Colon (tissue), 2 donors: ENCODE measurements at regions not wholly inside any gene's neighbourhood (a gene's known extent, or its start where the extent isn't known, plus 50 kb on each side); places are given as distances from the start of the nearest gene placed in this dataset.
"Not testable (repeated sequence)": the region's sequence is repeated elsewhere in the genome, so short reads cannot be mapped to it uniquely, and the experiment has no call there.

Experiments used
- FAIRE-seq: peaks from 2 replicates; lab custom pipeline; 2012; peaks lifted over from hg19 to GRCh38; lab: Jason Lieb, UNC
- donor health status: control.
- donor health status: control.

DNA sequence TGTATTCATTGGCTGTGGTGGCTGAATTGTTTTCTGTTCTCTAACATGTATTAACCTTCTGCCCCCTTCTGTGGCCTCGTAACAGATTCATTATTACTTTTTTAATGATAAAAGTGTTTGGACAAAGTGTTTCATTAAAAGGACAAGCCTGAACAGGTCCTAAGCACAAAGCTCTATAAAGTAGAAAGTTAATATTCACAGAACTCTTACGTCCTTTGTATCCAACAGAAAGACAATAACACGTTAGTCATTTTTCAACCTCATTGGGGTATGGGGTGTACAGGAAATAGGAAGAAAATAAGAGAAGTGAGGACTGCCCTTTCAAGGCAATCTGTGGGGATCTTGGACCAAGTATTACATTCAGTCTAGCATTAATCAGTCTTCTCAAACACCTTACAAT lies 105.5 kb upstream of the RGPD4 start:
- FAIRE-seq, result no peak

DNA sequence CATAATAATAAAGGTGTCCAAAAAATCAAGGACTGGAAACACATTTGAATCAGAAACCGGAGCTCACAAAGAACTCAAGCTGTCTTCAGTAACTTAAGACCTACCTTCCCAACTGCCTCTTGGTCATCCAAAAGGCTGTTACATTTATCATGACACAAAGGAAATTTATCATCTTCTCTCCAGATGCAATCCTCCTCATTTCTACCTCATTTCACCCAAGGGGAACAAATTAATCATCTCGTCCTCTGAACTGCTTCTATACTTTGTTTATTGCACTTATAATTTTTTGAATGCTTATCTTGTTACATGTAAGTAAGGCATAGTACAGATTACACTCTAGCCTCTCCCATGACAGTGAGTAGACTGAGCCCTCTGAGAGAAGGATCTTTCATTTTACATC lies 105.1 kb upstream of the RGPD4 start:
- no peak for FAIRE-seq

DNA sequence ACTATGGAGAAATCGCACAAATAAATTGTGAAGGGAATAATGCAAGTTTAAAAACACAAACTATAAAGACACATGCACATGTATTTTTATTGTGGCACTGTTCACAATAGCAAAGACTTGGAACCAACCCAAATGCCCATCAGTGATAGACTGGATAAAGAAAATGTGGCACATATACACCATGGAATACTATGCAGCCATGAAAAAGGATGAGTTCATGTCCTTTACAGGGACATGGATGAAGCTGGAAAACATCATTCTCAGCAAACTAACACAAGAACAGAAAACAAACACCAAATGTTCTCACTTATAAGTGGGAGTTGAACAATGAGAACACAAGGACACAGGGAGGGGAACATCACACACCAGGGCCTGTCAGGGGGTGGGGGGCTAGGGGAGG lies 100.9 kb upstream of the RGPD4 start:
- FAIRE-seq, result not testable (repeated sequence)

DNA sequence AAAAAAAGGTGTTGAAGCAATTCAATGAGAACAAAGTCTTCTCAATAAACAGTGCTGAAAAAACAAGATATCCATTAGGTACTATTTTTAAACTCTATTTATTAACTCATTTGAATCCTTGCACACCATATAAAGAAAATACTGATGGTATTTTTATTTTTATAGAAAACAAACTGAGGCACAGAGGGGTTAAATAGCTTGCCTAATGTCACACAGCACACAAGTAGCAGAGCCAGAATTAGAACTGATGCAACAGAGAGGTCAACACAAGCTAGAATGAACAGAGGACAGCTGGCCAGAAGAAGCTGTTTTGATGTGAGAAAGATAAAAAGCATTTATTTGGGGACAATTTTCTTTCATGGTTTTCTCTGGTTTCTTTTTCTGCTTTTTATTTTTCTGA lies 99.4 kb upstream of the RGPD4 start:
- FAIRE-seq, result no peak

DNA sequence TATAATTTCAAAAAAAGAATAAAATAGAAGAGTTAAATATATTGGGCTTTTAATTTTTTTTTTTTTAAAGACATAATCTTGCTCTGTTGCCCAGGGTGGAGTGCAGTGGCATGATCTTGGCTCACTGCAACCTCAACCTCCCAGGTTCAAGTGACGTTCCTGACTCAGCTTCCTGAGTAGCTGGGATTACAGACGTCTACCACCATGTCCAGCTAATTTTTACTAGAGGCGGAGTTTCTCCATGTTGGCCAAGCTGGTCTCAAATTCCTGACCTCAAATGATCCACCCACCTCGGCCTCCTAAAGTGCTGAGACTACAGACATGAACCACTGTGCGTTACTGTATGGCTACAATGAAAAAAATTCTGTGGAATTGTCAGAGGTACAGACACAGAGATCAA lies 98.1 kb upstream of the RGPD4 start:
- FAIRE-seq, result no peak

DNA sequence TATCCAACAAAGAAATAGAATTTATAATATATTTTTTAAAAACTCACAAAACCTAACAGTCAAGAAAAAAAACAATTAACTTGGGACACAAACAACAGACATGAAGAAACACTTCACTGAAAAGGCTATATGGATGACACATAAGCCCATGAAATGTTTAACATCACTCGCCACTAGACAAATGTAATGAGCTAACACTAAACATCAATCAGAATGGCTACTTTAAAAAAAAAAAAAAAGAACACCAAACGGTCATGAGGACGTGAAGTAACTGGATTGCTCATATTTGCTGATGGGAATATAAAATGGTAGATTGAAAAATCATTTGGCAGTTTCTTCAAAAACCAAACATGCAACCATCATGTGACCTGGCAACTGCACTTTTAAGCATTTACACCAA lies 97.3 kb upstream of the RGPD4 start:
- no peak for FAIRE-seq

DNA sequence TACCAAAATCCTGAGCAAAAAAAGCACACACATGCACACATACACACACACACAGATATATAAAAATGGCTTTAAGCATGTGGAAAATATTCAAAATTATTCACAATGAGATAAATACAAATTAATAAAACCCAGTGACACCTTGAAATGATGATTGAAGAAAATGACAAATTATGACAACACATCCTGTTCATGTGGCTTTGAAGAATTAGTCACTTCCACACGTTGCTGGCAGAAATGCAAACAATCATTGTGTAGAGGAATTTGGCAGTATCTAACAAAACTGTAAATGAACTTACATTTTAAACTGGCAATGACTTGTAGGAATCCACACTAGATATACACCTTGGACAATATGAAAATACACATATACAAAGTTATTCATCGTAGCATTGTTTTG lies 95.8 kb upstream of the RGPD4 start:
- FAIRE-seq, result no peak

DNA sequence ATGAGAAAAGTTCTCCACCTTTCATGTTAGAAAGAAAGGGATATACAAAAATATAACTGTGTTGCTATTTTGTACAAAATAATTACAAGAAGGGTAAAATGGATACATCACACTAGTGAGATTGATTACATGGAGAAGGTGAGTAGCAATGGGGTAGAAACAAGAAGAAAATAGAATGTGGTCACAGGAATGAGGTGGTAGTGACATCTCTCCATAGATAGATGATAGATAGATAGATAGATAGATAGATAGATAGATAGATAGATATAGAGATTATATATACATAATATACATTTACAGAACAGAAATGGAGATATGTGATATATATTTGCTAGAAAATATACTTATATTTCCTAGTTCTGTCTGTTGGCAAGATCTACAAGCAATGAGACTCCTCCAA lies 95.3 kb upstream of the RGPD4 start:
- no peak for FAIRE-seq

DNA sequence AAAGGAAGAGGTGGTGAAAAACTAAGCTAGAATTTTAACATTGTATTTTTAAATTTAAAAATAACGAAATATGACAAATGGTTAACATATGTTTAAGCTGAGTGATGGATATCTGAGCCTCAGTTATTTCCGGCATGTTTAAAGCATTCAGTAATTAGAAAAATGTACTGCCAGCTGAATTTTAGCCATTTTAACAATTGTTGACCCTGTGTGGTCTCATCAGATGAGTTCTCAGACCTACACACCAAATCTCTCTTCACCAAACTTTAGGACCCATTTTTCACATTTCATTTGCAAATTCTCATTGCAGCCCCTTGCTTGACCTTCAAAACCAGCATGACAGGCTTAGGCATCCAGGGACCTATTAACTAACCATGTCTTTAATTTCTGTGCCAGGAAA lies 91.5 kb upstream of the RGPD4 start:
- FAIRE-seq, result no peak

DNA sequence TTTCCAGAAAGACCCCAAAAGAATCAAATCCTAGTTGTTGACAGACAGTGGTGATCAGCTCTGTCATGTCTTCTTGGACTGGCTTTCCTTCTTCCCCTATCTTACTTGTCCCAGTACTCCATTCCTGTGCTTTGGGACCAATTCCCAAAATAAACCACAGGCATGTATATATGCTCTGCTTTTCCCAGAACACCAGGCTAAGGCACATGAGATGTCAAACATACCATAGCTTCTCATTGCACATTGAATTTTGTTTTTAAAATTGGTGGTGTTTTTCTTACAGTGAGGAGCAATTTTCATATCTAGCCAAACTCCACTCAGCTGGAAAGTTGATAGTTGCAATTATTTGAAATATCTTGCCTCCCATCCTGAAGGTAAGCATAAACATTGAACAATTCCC lies 88.9 kb upstream of the RGPD4 start:
- no peak for FAIRE-seq

DNA sequence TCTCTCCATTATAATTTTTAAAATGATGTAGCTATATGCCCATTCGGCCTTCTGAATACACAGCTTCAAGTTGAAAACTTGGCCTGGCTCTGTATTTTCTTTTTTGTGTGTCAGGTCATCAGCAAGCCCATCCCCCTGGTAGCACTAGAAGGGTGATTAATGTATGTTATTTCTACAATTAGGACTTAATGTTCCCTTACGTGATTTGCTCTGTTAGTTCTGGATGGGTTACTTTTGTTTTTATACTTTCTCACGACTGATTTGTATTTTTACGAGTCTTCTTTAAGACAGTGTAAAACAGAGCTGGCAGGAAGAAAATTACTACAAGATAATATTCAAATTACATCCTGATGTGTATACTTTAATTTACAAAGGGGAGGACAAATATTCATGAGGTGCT lies 88.4 kb upstream of the RGPD4 start:
- FAIRE-seq, result no peak

DNA sequence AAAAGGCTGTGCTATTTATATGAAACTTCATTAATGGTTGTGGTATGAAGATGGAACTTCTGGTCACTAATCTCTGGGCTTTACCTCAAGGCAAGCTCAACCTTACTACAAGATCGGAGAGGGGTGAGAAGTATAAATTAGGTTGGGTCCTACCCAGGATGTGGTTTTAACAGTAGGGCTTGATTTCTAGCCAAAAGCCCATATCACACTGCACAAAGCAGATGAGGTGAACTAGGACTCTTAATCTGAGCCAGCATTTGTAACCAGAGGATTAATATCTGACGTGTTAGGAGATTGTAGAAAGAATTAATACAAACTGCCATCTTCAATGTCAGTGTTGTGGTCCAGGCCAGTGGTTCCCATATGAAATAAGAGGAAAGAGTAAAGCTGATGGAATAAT lies 86.4 kb upstream of the RGPD4 start:
- no peak for FAIRE-seq

DNA sequence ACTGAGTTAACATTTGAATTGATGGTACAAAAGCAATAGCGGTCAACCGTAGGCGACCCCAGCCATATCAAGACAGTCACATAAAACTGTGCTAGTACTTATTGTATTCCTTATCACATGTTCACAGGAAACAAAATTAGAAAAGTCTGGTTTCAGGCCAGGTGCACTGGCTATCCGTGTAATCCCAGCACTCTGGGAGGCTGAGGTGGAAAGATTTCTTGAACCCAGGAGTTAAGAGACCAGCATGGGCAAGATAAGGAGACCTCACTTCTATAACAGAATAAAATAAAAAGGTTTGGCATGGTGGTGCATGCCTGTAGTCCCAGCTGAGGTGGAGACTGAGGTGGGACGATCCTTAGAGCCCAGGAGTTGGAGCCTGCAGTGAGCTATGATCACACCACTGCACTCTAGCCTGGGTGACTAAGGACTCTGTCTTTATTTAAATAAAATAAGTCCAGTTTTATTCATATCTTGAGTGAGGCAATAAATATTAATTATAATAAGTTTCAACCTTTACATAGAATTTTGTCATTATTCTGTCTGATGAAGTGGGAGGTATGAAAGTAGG lies 84.1 kb upstream of the RGPD4 start:
- no peak for FAIRE-seq

DNA sequence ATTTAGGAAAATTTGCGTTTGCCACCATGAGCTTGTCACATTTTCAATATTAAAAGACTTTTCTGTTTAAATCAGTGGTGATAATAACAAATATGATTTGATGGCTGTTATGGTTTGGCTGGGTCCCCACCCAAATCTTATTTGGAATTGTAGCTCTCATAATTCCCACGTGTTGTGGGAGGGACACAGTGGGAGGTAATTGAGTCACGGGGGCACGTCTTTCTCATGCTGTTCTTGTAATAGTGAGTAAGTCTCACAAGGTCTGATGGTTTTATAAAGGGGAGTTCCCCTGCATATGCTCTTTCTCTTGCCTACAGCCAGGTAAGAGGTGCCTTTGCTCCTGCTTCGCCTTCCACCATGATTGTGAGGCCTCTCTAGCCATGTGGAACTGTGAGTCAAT lies 83.4 kb upstream of the RGPD4 start:
- FAIRE-seq, result no peak

DNA sequence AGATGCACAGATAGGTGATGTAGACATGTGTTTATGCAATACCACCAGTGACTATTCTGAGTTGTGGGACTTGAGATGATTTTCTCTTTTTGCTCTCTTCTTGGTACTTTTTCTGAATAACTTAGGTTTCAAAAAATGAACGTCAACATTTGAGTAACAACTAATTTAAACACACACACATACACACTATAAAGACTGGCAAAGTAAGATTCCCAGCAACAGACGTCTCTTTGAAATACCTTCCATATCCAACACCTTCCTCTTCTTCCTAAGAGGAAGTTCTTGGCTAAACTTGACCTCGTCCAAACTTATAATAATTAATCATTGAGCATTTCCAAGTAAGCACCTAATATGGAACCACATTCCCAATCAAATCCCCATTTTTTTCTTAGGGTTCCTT lies 81.6 kb upstream of the RGPD4 start:
- FAIRE-seq, result no peak

DNA sequence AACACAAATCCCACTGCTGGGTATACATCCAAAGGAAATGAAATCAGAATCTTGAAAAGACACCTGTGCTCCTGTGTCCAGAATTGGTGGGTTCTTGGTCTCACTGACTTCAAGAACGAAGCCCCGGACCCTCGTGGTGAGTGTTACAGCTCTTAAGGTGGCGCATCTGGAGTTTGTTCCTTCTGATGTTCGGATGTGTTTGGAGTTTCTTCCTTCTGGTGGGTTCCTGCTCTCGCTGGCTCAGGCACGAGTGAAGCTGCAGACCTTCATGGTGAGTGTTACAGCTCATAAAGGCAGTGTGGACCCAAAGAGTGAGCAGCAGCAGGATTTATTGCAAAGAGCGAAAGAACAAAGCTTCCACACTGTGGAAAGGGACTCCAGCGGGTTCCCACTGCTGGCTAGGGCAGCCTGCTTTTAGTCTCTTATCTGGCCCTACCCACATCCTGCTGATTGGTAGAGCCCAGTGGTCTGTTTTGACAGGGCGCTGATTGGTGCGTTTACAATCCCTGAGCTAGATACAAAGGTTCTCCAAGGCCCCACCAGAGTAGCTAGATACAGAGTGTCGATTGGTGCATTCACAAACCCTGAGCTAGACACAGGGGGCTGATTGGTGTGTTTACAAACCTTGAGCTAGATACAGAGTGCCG lies 80.0 kb upstream of the RGPD4 start:
- FAIRE-seq, result not testable (repeated sequence)

DNA sequence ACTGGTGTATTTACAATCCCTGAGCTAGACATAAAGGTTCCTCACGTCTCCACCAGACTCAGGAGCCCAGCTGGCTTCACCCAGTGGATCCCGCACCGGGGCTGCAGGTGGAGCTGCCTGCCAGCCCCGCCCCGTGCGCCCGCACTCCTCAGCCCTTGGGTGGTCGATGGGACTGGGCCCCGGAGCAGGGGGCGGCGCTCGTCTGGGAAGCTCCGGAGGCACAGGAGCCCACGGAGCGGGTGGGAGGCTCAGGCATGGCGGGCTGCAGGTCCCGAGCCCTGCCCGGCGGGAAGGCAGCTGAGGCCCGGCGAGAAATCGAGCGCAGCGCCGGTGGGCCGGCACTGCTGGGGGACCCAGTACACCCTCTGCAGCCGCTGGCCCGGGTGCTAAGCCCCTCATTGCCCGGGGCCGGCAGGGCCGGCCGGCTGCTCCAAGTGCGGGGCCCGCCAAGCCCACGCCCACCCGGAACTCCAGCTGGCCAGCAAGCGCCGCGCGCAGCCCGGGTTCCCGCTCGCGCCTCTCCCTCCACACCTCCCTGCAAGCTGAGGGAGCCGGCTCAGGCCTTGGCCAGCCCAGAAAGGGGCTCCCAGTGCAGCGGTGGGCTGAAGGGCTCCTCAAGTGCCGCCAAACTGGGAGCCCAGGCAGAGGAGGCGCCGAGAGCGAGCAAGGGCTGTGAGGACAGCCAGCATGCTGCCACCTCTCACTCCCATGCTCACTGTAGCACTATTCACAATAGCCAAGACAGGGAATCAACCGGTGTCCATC lies 79.3 kb upstream of the RGPD4 start:
- not testable (repeated sequence) for FAIRE-seq

DNA sequence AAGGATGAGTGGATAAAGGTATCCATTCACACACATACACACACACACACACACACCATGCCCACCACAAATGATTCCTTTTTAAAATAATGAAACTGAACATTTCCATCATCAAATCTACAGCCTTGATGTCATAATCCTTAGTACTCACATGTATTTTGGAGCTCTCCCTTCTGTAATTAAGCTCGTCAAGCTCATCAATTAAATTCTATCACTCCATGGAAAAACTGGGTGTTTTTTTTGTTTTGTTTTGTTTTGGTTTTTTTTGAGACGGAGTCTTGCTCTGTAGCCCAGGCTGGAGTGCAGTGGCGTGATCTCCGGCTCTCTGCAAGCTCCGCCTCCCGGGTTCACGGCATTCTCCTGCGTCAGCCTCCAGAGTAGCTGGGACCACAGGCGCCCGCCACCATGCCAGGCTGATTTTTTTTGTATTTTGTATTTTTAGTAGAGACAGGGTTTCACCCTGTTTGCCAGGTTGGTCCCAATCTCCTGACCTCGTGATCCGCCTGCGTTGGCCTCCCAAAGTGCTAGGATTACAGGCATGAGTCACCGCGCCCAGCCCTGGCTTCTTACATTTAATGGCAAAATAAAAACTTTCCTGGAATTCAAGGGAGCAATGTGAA lies 78.6 kb upstream of the RGPD4 start:
- no peak for FAIRE-seq

DNA sequence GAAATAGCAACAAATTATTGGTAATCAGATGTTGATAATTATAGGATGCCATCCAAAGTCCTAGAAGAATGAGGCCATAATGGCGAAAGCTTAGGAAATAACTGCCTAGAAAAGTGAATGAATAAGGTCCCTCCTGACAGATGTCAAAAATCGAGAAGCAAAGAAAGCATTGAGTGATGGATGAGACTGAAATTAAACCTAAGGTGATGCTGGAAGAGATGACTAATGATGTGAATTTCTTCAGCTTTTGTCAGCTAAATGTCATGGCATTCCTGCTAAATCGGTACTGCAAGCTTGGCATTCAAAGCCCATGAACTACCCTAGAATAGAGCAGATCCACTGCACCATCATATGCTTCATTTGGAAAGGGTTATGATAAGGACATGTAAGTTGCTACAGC lies 74.8 kb upstream of the RGPD4 start:
- no peak for FAIRE-seq

DNA sequence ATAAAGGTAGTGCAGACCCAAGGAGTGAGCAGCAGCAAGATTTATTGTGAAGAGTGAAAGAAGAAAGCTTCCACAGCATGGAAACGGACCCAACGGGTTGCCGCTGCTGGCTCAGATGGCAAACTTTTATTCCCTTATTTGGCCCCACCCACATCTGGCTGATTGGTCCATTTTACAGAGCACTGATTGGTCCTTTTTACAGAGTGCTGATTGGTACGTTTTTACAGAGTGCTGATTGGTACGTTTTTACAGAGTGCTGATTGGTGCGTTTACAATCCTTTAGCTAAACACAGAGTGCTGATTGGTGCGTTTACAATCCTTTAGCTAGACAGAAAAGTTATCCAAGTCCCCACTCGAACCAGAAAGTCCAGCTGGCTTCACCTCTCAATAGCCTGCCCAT lies 72.9 kb upstream of the RGPD4 start:
- FAIRE-seq, result not testable (repeated sequence)

DNA sequence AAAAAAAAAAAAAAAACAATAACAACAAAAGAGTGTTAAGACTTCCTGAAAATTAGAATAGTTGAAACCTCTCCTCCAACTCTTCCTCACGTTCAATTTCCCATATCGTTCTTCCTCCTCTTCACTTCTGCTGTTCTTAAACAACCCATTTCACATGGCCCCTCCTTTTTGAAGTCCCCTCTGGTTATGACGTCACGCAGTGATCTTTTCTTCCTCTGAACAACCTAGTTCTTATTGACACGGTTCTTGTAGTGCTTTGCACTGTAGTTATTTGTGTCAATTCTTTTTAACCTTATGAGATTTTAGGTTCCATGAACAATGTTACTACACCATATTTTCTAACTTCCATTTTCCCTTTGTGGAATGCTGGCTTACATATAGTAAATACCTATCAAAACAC lies 69.5 kb upstream of the RGPD4 start:
- no peak for FAIRE-seq

DNA sequence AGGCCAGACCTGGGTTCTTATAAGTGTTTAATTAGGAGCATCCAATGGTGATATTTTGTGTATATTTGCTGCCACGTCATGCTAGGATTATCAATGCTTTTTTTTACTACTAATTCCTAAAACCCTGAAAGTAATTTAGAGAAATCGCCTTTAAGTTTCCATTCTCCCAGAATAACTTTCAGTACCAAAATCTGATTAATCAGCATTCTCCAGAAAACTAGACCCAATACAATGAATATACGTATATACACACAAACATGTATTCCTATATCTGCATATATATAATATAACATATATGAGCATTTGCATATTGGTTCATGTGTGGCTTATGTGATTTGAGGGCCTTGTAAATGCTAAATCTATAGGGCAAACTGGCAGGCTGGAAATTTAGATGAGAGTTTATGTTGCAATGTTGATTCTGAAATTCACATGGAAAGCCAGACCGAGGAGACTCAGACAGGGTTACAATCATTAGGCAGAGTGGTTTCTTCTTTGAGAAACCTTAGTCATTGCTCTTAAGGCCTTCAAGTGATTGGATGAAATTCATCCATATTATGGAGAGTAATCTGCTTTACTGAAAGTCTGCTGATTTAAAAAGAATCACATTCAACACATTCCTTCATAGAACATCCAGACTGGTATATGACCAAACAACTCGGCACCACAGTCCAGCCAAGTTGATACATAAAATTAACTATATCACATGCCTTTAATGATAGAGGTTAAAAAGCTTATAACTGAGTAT lies 65.9 kb upstream of the RGPD4 start:
- FAIRE-seq, result no peak

DNA sequence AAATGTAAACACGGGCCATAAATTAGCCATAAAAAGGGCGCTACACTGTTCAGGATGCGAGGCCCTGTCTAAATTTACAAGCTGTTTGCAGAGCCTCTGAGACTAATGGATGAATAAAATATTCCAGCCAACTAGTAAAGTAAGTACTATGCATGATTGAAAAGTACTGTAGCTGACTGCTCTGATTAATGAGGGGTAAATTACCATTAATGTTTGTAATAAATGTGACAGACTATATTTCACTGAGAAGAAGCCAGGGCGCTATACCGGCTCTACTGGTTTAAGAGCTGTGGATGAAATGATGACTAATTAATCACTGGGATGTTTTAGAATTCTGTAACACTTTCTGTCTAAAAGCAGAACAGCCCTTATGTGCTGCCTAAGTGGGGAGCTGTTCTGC lies 54.3 kb upstream of the RGPD4 start:
- no peak for FAIRE-seq
